OCI-LY7 (cell line): ENCODE measurements at regions not wholly inside any gene's neighbourhood (a gene's known extent, or its start where the extent isn't known, plus 50 kb on each side); places are given as distances from the start of the nearest gene placed in this dataset.

ENCODE experiments used
- CTCF ChIP-seq: fragments of 200-600 bp; sonication (generic); conservative IDR thresholded peaks from 2 replicates; pipeline ENCODE4 v1.5.1; 2014; ENCODE audit warnings: mild to moderate bottlenecking, antibody characterized with exemption, low read length, moderate library complexity, mixed read lengths
- EZH2phosphoT487 ChIP-seq: fragments of 200-600 bp; sonication (generic); IDR thresholded peaks from 2 replicates; pipeline ENCODE4 v1.6.1; 2018; ENCODE audit warnings: low read depth, borderline replicate concordance, mild to moderate bottlenecking, mixed run types, antibody characterized with exemption, low read length, moderate library complexity, mixed read lengths

DNA sequence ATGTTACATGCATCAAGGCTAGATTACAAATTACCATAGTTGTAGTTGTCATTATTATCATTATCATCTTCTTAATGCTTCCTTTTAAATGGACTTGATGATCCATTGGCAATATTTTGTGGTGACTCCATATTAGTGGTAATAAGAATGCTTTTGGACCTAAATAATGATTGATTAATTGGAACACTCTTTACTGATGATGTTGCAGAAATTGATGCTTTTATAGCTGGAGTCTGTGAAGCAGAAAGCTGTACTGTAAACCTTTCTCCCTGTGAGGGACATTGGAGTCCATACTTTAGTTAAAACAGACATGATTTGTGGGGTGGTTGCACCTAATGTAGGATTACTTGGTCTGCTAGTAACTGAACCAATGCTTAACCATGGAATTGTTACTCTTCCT lies 190.4 kb downstream of the ATXN7L3B start:
- TF ChIP-seq CTCF (no peak), EZH2phosphoT487 (no peak)
